ENCODE measurements at regions not wholly inside any gene's neighbourhood (a gene's known extent, or its start where the extent isn't known, plus 50 kb on each side); places are given as distances from the start of the nearest gene placed in this dataset.

DNA sequence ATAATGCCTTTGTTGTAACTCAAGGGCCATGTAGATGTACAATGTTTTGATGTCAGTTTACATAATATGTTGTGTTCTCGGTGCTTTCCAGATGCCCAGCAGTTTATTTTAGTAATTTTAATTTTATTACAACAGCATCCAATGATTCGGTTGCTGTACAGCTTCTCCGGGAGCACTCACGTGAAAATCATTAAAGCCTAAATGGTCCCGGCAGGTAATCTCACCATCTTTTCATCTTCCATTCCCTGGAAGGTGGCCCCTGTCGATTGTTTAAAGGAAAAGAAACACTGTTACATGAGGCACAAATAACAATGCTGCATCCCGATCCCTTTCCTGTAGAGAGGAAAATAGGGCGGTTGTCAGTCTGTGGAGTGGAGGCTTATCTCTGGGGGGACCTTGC lies 498.1 kb downstream of the SLC4A3 start:
- TF ChIP-seq, protein P1, sequence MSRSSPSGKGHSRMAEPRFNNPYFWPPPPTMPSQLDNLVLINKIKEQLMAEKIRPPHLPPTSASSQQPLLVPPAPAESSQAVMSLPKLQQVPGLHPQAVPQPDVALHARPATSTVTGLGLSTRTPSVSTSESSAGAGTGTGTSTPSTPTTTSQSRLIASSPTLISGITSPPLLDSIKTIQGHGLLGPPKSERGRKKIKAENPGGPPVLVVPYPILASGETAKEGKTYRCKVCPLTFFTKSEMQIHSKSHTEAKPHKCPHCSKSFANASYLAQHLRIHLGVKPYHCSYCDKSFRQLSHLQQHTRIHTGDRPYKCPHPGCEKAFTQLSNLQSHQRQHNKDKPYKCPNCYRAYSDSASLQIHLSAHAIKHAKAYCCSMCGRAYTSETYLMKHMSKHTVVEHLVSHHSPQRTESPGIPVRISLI (tag by site-specific recombination; IDR thresholded peaks at IDR 0.05), result no peak
- TF ChIP-seq ZEB2 (tag by site-specific recombination; IDR thresholded peaks at IDR 0.05) (no peak), ZNF544 (tag by site-specific recombination; IDR thresholded peaks at IDR 0.05) (no peak), ZNF558 (tag by site-specific recombination; IDR thresholded peaks at IDR 0.05) (no peak), KLF10 (tag by site-specific recombination; IDR thresholded peaks at IDR 0.05) (no peak), ZNF274 (IDR thresholded peaks at IDR 0.05; ENCODE audit: low read length) (no peak), ZNF274 (tag by site-specific recombination; IDR thresholded peaks at IDR 0.05; ENCODE audit: borderline replicate concordance) (no peak), MZF1 (tag by site-specific recombination; IDR thresholded peaks at IDR 0.05; ENCODE audit: borderline replicate concordance) (no peak), TCF7L2 (IDR thresholded peaks at IDR 0.05; ENCODE audit: borderline replicate concordance, low read depth, low read length) (no peak), ZNF341 (tag by site-specific recombination; IDR thresholded peaks at IDR 0.05; ENCODE audit: low read depth) (no peak), ZNF747 (tag by site-specific recombination; IDR thresholded peaks at IDR 0.05) (no peak), HOXA7 (CRISPR knock-in tag; IDR thresholded peaks at IDR 0.05; ENCODE audit: borderline replicate concordance) (no peak)
- TF ChIP-seq, protein P2, sequence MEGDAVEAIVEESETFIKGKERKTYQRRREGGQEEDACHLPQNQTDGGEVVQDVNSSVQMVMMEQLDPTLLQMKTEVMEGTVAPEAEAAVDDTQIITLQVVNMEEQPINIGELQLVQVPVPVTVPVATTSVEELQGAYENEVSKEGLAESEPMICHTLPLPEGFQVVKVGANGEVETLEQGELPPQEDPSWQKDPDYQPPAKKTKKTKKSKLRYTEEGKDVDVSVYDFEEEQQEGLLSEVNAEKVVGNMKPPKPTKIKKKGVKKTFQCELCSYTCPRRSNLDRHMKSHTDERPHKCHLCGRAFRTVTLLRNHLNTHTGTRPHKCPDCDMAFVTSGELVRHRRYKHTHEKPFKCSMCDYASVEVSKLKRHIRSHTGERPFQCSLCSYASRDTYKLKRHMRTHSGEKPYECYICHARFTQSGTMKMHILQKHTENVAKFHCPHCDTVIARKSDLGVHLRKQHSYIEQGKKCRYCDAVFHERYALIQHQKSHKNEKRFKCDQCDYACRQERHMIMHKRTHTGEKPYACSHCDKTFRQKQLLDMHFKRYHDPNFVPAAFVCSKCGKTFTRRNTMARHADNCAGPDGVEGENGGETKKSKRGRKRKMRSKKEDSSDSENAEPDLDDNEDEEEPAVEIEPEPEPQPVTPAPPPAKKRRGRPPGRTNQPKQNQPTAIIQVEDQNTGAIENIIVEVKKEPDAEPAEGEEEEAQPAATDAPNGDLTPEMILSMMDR (tag by site-specific recombination; IDR thresholded peaks at IDR 0.05), result no peak
- TF ChIP-seq, protein P3, sequence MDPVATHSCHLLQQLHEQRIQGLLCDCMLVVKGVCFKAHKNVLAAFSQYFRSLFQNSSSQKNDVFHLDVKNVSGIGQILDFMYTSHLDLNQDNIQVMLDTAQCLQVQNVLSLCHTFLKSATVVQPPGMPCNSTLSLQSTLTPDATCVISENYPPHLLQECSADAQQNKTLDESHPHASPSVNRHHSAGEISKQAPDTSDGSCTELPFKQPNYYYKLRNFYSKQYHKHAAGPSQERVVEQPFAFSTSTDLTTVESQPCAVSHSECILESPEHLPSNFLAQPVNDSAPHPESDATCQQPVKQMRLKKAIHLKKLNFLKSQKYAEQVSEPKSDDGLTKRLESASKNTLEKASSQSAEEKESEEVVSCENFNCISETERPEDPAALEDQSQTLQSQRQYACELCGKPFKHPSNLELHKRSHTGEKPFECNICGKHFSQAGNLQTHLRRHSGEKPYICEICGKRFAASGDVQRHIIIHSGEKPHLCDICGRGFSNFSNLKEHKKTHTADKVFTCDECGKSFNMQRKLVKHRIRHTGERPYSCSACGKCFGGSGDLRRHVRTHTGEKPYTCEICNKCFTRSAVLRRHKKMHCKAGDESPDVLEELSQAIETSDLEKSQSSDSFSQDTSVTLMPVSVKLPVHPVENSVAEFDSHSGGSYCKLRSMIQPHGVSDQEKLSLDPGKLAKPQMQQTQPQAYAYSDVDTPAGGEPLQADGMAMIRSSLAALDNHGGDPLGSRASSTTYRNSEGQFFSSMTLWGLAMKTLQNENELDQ (tag by site-specific recombination; IDR thresholded peaks at IDR 0.05; ENCODE audit: low read depth), result no peak
- TF ChIP-seq, protein P4, sequence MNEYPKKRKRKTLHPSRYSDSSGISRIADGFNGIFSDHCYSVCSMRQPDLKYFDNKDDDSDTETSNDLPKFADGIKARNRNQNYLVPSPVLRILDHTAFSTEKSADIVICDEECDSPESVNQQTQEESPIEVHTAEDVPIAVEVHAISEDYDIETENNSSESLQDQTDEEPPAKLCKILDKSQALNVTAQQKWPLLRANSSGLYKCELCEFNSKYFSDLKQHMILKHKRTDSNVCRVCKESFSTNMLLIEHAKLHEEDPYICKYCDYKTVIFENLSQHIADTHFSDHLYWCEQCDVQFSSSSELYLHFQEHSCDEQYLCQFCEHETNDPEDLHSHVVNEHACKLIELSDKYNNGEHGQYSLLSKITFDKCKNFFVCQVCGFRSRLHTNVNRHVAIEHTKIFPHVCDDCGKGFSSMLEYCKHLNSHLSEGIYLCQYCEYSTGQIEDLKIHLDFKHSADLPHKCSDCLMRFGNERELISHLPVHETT (tag by site-specific recombination; IDR thresholded peaks at IDR 0.05), result no peak
